NCI-H345 treated with DMSO at 0.1 percent for 48 hours (cell line): ENCODE measurements at regions not wholly inside any gene's neighbourhood (a gene's known extent, or its start where the extent isn't known, plus 50 kb on each side); places are given as distances from the start of the nearest gene placed in this dataset.

Experiments used
- DNase-seq: peaks from one replicate; lab custom pipeline; 2025; ENCODE audit not compliant: unreplicated experiment; lab: John Stamatoyannopoulos, UW

- DNase-seq = no peak
These were observed 667.2 kb downstream of the GALC start for GRCh38 chr14:87325741-87326140.

GRCh38 chr14:87323191-87323590, 669.8 kb downstream of the GALC start:
- no peak for DNase-seq

DNA sequence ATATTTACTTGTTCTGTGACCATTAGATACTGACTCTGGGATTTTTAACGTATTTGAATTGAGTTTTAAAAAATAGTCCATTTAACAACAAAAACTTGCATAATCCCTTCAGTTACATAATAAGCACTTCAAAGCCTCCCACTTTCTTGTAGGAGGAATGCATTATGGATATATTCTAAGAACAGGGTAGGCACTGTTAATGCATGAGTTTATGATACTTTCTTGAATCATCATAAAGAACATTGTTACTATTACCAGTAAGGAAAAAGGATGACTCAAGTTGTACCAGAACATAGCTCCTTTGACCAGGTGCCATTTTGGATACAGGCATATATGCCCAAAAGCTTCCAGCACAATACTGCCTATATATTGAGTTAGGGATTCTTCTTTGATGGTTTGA, 671.4 kb downstream of the GALC start:
- no peak for DNase-seq

DNA sequence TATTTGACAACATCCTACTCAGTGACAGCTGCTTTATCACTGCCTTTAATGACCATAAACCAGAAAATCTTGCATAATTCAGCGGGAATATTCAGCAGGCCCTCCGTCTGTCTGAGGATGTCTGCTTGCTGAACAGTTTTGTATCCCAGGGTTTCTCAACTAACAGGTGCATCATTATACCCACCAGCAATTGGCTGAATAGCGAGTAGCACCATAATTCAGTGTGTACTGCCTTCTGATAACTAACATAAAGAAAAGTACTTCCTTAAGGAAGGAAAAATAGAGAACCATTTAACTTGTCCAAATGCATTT, 680.1 kb downstream of the GALC start:
- no peak for DNase-seq

DNA sequence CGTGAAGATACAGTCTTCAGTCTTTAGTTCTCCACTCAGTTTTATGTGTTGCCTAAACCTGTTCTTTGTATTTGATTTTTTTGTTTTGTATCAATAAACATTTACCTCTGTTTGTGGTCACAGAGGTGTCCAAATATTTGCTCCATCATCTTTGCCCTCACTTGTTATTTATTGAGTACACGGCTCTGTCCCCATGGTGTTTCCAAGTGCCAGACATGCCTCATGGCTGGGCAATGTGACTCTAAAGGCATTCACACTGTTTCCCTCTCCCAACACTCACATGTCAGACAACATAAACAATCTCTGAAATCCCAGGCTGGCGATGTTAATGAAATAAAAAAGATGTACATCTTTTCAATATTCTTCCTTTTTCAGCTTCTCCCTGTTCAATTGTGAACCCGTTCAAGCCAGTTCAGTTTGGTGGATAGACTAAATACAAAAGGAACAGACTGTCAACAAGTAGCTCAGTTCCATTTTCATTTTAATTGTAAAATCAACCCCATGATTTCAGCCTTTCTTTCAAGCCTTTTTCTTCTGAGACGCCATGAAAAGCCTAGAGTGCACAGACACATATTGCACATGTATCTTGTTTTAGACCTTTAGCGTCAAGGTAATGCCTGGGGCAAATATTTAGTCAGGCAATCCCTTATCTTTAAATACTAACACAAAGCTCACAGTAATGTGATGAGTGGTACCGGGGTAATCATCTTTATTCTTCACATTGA, 680.7 kb downstream of the GALC start:
- DNase-seq = no peak

DNA sequence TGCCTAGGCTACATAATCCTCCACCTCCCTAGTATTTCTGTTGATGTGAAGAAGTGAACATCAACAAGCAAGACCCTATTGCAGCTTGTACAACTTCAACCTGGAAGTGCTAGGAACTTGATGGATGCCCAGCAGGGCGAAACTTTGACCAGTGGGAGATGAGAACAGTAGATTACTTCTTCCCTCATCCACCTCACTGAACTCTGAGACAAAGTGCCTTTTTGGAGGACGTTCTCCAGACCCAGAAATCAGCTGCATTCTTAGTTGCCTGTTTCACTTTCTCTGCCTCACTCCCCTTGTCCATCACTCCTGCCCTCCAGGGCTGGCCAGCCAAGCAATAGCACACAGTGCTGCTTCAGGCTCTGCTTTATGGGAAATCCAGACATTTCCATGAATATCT, 683.4 kb downstream of the GALC start:
- DNase-seq = no peak

DNA sequence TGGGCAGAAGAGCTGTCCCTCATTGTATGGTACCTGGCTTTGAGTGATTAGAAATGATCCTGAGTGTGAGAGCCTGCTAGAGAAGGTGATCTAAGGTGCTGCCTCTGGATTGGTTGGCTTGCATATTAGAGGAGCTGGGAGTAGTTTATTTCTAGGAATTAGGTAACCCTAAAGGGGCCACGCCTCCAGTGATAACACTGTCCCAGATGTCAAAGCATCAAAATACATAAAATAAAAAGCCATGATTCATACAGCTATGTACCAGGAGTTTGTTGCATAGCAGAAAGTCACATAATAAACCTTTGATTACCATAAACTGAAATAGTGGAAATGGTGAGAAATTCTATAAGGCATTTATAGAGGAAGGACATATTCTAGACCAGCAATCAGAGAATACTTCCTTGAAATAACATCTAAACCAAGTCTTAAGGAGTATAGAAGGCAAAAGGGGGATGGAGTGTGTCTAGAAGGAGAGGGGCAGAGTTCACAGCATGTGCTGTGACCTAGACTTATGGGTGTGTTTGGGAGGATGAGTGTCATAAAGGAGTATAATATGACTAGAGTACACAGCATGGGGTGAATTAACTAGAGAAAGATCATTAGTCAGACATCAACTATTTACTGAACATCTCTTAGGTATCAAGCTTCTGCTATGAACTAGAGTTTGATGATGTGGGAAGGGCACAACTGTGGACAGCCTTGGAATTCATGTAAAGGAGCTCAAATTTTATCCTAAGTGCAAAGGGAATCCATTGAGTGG, 686.4 kb downstream of the GALC start:
- DNase-seq = no peak

GRCh38 chr14:87305345-87305744, 687.6 kb downstream of the GALC start:
- no peak for DNase-seq

GRCh38 chr14:87304404-87304803, 688.6 kb downstream of the GALC start:
- no peak for DNase-seq

GRCh38 chr14:87286826-87287225, 706.2 kb downstream of the GALC start:
- DNase-seq = no peak

DNA sequence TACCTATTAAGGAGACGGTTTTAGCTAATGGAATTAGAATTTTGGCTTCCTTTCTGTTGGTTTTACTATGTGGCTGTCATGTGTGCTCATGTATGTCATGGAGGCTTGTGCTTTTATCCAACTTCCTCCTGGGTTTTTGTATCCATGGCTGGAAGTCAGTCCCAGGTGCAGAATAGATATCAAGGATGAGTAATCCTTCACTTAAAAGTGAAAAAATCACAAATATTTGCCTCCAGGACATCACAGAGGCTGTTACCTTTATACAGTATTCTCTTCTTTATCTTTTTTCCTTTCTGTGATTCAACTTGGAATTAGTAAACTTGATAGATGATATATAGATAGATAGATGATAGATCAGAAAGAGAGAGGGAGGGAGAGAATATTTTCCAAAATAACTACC, 706.8 kb downstream of the GALC start:
- no peak for DNase-seq

GRCh38 chr14:87285506-87285905, 707.5 kb downstream of the GALC start:
- no peak for DNase-seq

DNA sequence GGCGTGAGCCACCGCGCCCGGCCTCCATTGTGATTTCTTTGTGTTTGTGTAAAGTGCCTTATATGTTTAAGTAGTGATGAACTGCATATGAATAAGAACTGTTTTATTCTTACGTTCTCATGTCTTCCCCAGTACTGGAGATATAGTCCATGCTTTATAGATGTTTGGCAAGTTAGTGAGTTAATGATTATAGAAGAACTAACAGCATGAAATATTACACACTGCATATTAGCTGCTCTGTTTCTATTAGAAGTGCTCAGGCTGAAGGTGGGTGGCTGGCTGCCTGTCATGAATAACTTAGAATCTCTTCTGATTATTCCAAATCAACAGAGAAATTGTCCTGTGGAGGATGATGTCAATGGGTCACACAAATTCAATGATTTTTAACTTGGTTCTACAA, 709.4 kb downstream of the GALC start:
- DNase-seq = no peak

- DNase-seq = no peak
These were observed 710.7 kb downstream of the GALC start for GRCh38 chr14:87282266-87282665.

DNA sequence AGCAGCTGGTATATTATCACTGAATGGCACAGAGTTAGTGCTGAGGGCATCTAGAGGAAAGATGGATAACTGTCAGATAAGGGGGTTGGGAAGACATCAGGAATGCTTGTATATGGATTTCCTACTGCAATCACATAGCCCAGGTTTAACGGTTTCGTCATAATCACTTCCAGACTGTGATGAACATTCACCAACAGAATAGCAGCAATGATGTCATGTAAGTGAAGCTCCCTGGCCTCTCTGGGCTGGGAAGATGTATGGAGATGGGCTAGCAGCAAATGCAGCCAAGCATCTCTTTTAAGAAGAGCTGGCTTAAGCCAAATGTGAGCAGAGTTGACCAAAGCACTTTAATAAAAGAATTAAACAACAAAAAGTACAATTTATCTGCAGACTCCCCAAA, 714.6 kb downstream of the GALC start:
- DNase-seq = no peak

DNA sequence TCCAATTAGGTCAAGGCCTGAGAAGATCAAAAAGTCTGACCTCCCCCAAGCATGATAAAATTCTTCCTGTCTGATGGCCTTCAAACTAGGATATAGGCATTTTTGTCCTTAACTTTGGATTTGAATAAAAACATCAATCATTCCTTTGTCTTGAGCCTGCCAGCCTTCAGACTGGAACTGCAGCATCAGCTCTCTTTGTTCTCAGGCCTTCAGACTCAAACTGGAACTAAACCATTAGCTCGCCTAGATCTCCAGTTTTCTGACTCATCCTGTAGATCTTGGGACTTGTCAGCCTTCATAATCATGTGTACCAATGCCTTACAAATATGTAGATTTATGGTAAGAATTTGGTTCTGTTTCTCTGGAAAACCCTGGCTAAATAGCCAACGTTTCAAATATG, 721.7 kb downstream of the GALC start:
- no peak for DNase-seq

GRCh38 chr14:87268997-87269396, 724.0 kb downstream of the GALC start:
- DNase-seq = no peak

- no peak for DNase-seq
These were observed 728.2 kb downstream of the GALC start for GRCh38 chr14:87264796-87265195.

- DNase-seq = no peak
These were observed 728.7 kb downstream of the GALC start for GRCh38 chr14:87264272-87264785.

DNA sequence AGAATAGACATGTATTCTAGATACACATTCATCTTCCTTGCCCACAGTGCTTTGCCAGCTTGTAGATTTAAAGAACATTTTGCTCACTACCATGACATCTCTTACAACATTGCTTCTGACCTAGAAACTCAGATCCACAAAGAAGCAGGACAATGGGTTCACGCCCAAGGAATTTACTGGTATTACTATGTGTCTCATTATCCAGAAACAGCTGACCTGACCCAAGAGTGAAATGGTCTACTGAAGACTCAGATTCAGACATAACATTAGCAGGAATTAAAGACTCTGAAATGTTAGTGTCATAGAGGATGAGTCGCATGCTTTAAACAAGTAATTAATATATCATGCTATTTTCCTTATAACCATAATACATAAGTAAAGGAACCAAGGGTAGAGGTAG, 731.4 kb downstream of the GALC start:
- DNase-seq = no peak

GRCh38 chr14:87260460-87260859, 732.5 kb downstream of the GALC start:
- peak; percentile 88 for DNase-seq

DNA sequence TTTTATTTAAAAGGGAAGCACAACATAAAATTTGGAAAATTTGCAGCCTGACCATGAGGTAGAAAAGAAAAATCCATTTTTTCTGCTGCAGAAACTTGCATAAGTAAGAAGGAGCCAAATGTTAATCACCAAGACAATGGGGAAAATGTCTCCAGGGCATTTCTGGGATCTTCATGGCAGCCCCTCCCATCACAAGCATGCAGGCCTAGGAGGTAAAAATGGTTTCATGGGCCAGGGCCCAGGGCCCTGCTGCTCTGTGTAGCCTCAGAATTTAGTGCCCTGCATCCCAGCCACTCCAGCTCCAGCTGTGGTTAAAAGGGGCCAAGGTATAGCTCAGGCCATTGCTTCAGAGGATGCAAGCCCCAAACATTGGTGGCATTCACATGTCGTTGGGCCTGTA, 735.6 kb downstream of the GALC start:
- DNase-seq = no peak

GRCh38 chr14:87255058-87255457, 737.9 kb downstream of the GALC start:
- no peak for DNase-seq
